ENCODE measurements at regions not wholly inside any gene's neighbourhood (a gene's known extent, or its start where the extent isn't known, plus 50 kb on each side); places are given as distances from the start of the nearest gene placed in this dataset.

DNA sequence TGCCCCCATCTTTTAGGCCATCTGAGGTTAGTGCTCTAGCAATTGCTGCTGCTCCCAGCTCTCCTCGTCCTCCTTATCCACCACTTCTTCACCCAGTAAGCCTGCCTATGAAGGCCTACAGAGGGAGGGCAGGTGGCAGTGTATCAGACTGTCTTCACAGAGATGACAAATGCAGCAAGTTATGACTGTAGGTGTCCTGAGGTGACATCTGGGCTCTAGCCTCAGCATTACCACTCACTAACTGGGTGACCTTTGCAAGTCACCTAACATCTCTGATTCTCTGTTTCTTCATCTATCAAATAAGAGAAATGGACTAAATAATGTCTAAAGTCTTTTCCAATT, 151.6 kb downstream of the NOC3L start:
- no peak for TF ChIP-seq POLR2AphosphoS5 (IDR thresholded peaks at IDR 0.05)
- TF ChIP-seq POLR2A (IDR thresholded peaks at IDR 0.05): no peak
